ENCODE measurements at regions not wholly inside any gene's neighbourhood (a gene's known extent, or its start where the extent isn't known, plus 50 kb on each side); places are given as distances from the start of the nearest gene placed in this dataset.

- intact Hi-C loops (cut with micrococcal nuclease; ENCODE audit: unreplicated experiment): no loop called here
These were observed 277.0 kb downstream of the ZEB1 start for GRCh38 chr10:31595992-31596391.

DNA sequence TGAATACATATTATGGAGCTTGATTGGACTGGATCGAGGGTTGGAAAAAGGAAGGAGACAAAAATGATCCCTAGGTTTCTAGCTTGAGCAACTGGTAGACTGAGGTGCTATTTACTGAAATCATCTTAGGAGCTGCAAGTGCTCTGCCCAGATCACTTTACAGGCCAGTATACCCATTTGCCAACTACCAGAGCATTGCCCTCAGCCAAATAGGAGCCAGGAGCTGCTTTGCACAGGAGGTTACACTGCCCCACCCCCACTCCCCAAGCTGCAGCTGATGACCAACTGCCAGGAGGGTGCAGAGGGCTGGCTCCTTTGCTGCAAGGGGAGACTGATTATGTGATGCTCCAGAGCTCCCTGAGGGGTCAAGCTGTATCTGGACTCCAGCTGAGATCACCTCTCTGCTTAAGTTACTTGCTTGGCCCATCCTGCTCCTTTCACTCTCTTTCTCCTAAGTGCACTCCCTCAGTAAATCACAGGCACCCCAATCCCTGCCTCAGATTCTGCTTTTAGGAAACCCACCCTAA lies 275.4 kb downstream of the ZEB1 start:
- Histone ChIP-seq H3K4me3 (ENCODE audit: low read depth in 2 of 2, low read length in 2 of 2) (no peak overlapping the region), H3K27ac (ENCODE audit: low read length) (no peak overlapping the region), H3K27me3 (ENCODE audit: control insufficient read depth, insufficient read depth, low read length) (no peaks in the 10 kb centered on the region), H3K9me3 (ENCODE audit: control insufficient read depth, insufficient read depth, low read depth, low read length) (no peaks in the 10 kb centered on the region), H3K36me3 (ENCODE audit: control insufficient read depth, insufficient read depth, low read length) (no peaks in the 10 kb centered on the region), H3K4me1 (ENCODE audit: control insufficient read depth, insufficient read depth, low read length) (no peaks in the 10 kb centered on the region)
- TF ChIP-seq POLR2AphosphoS5 (IDR thresholded peaks at IDR 0.05; ENCODE audit: low read depth, low read length): no peak
- TF ChIP-seq SIN3A (IDR thresholded peaks at IDR 0.05; ENCODE audit: borderline replicate concordance, insufficient read depth, low read depth, low read length): no peak
- TF ChIP-seq, protein P1, sequence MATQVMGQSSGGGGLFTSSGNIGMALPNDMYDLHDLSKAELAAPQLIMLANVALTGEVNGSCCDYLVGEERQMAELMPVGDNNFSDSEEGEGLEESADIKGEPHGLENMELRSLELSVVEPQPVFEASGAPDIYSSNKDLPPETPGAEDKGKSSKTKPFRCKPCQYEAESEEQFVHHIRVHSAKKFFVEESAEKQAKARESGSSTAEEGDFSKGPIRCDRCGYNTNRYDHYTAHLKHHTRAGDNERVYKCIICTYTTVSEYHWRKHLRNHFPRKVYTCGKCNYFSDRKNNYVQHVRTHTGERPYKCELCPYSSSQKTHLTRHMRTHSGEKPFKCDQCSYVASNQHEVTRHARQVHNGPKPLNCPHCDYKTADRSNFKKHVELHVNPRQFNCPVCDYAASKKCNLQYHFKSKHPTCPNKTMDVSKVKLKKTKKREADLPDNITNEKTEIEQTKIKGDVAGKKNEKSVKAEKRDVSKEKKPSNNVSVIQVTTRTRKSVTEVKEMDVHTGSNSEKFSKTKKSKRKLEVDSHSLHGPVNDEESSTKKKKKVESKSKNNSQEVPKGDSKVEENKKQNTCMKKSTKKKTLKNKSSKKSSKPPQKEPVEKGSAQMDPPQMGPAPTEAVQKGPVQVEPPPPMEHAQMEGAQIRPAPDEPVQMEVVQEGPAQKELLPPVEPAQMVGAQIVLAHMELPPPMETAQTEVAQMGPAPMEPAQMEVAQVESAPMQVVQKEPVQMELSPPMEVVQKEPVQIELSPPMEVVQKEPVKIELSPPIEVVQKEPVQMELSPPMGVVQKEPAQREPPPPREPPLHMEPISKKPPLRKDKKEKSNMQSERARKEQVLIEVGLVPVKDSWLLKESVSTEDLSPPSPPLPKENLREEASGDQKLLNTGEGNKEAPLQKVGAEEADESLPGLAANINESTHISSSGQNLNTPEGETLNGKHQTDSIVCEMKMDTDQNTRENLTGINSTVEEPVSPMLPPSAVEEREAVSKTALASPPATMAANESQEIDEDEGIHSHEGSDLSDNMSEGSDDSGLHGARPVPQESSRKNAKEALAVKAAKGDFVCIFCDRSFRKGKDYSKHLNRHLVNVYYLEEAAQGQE (IDR thresholded peaks at IDR 0.05; ENCODE audit: insufficient read depth in 1 of 2, low read depth in 2 of 2, low read length in 1 of 2): no peak
- no peak for TF ChIP-seq CTCF (IDR thresholded peaks at IDR 0.05)
- TF ChIP-seq TCF7L2 (IDR thresholded peaks at IDR 0.05; ENCODE audit: low read depth, low read length): no peak
- DNase-seq (ENCODE audit: low read depth, low spot score): no peak
- no TSS peak for BruUV-seq (replicated peaks)
- intact Hi-C loops (cut with micrococcal nuclease; ENCODE audit: unreplicated experiment): no loop called here
- in situ Hi-C loops (cut with HindIII; ENCODE audit: low pct_unique_long_range_greater_than_20kb, low sequenced_read_pairs): no loop called here
- ATAC-seq: no peak
- ChIA-PET POLR2A (no interaction called here), CTCF (no interaction called here)

More at GRCh38 chr10:31595992-31596391, 277.0 kb downstream of the ZEB1 start:
- ChIA-PET CTCF (no interaction called here), POLR2A (no interaction called here)
- H3K4me3 ChIP-seq (ENCODE audit: low read depth in 2 of 2, low read length in 2 of 2): no peak overlapping the region
- no peak for DNase-seq (ENCODE audit: low read depth, low spot score)
- H3K27me3 ChIP-seq (ENCODE audit: control insufficient read depth, insufficient read depth, low read length): no peaks in the 10 kb centered on the region
- H3K36me3 ChIP-seq (ENCODE audit: control insufficient read depth, insufficient read depth, low read length): no peaks in the 10 kb centered on the region
- H3K4me1 ChIP-seq (ENCODE audit: control insufficient read depth, insufficient read depth, low read length): no peaks in the 10 kb centered on the region
- in situ Hi-C loops (cut with HindIII; ENCODE audit: low pct_unique_long_range_greater_than_20kb, low sequenced_read_pairs): no loop called here
- H3K9me3 ChIP-seq (ENCODE audit: control insufficient read depth, insufficient read depth, low read depth, low read length): no peaks in the 10 kb centered on the region
- TF ChIP-seq SIN3A (IDR thresholded peaks at IDR 0.05; ENCODE audit: borderline replicate concordance, insufficient read depth, low read depth, low read length): no peak
- TF ChIP-seq, protein P1 (IDR thresholded peaks at IDR 0.05; ENCODE audit: insufficient read depth in 1 of 2, low read depth in 2 of 2, low read length in 1 of 2): no peak
- TF ChIP-seq CTCF (IDR thresholded peaks at IDR 0.05): no peak
- TF ChIP-seq POLR2AphosphoS5 (IDR thresholded peaks at IDR 0.05; ENCODE audit: low read depth, low read length): no peak
- no peak for TF ChIP-seq TCF7L2 (IDR thresholded peaks at IDR 0.05; ENCODE audit: low read depth, low read length)
- ATAC-seq: no peak
- no peak overlapping the region for H3K27ac ChIP-seq (ENCODE audit: low read length)
- no TSS peak for BruUV-seq (replicated peaks)
